H9 (cell line): ENCODE measurements at regions not wholly inside any gene's neighbourhood (a gene's known extent, or its start where the extent isn't known, plus 50 kb on each side); places are given as distances from the start of the nearest gene placed in this dataset.

ENCODE experiments used
- DNase-seq: peaks from one replicate; pipeline ENCODE4 v3.0.0-alpha.2; 2017
- H2AFZ ChIP-seq: one replicate; pipeline ENCODE4 v1.6.1; 2013; ENCODE audit warnings: mild to moderate bottlenecking, low read length, control low read depth, moderate library complexity
- H2AK5ac ChIP-seq: 2 replicates; pipeline ENCODE4 v1.6.1; 2013; ENCODE audit warnings: low read length, control low read depth, mixed read lengths; ENCODE audit not compliant: insufficient read length
- H2BK120ac ChIP-seq: one replicate; pipeline ENCODE4 v1.6.1; 2013; ENCODE audit warnings: low read depth, mild to moderate bottlenecking, low read length, control low read depth, inconsistent platforms; ENCODE audit not compliant: poor library complexity, severe bottlenecking
- H2BK12ac ChIP-seq: 2 replicates; pipeline ENCODE4 v1.6.1; 2013; ENCODE audit warnings: low read length, control low read depth, mixed read lengths, low read depth; ENCODE audit not compliant: insufficient read length
- H2BK15ac ChIP-seq: 2 replicates; pipeline ENCODE4 v1.6.1; 2013; ENCODE audit warnings: low read depth, low read length, control low read depth
- H2BK20ac ChIP-seq: one replicate; pipeline ENCODE4 v1.6.1; 2013; ENCODE audit warnings: low read depth, mild to moderate bottlenecking, low read length, control low read depth, inconsistent platforms; ENCODE audit not compliant: poor library complexity, severe bottlenecking
- H2BK5ac ChIP-seq: 2 replicates; pipeline ENCODE4 v1.6.1; 2013; ENCODE audit warnings: low read length, control low read depth, mixed read lengths; ENCODE audit not compliant: insufficient read length
- H3K14ac ChIP-seq: 2 replicates; pipeline ENCODE4 v1.6.1; 2013; ENCODE audit warnings: low read length, control low read depth; ENCODE audit not compliant: insufficient read depth
- H3K18ac ChIP-seq: 2 replicates; pipeline ENCODE4 v1.6.1; 2013; ENCODE audit warnings: low read depth, mild to moderate bottlenecking, mixed read lengths, low read length, control low read depth; ENCODE audit not compliant: insufficient read length
- H3K23ac ChIP-seq: 2 replicates; pipeline ENCODE4 v1.6.1; 2013; ENCODE audit warnings: low read length, control low read depth, mixed read lengths, low read depth; ENCODE audit not compliant: insufficient read length
- H3K23me2 ChIP-seq: 2 replicates; pipeline ENCODE4 v1.6.1; 2013; ENCODE audit warnings: low read depth, mild to moderate bottlenecking, mixed read lengths, low read length, control low read depth; ENCODE audit not compliant: insufficient read length, poor library complexity, severe bottlenecking
- H3K27ac ChIP-seq: 2 replicates; pipeline ENCODE4 v1.5.1; 2013; ENCODE audit warnings: low read length, control low read depth, mixed read lengths, low read depth; ENCODE audit not compliant: insufficient read length
- H3K27me3 ChIP-seq: 2 replicates; pipeline ENCODE4 v1.6.1; 2013; ENCODE audit warnings: low read length, control low read depth, inconsistent platforms; ENCODE audit not compliant: insufficient read depth
- H3K4ac ChIP-seq: 2 replicates; pipeline ENCODE4 v1.6.1; 2013; ENCODE audit warnings: low read depth, mild to moderate bottlenecking, control low read depth, inconsistent platforms, low read length, moderate library complexity
- H3K4me1 ChIP-seq: 2 replicates; pipeline ENCODE4 v1.6.1; 2013; ENCODE audit warnings: low read length, control low read depth, inconsistent platforms; ENCODE audit not compliant: insufficient read depth
- H3K4me2 ChIP-seq: 2 replicates; pipeline ENCODE4 v1.6.1; 2013; ENCODE audit warnings: low read length, control low read depth, mixed read lengths; ENCODE audit not compliant: insufficient read length, insufficient read depth
- H3K56ac ChIP-seq: 2 replicates; pipeline ENCODE4 v1.6.1; 2013; ENCODE audit warnings: low read depth, mild to moderate bottlenecking, mixed read lengths, low read length, control low read depth; ENCODE audit not compliant: insufficient read length
- H3K79me1 ChIP-seq: 2 replicates; pipeline ENCODE4 v1.6.1; 2013; ENCODE audit warnings: low read depth, mild to moderate bottlenecking, moderate library complexity, low read length, control low read depth, inconsistent platforms; ENCODE audit not compliant: insufficient read depth, poor library complexity, severe bottlenecking
- H3K79me2 ChIP-seq: 2 replicates; pipeline ENCODE4 v1.6.1; 2013; ENCODE audit warnings: low read length, control low read depth, inconsistent platforms; ENCODE audit not compliant: insufficient read depth
- H3K9ac ChIP-seq: 2 replicates; pipeline ENCODE4 v1.6.1; 2013; ENCODE audit warnings: low read length, control low read depth, mixed read lengths; ENCODE audit not compliant: insufficient read length; ENCODE audit errors: extremely low read depth
- H3K9me3 ChIP-seq: one replicate; pipeline ENCODE4 v1.6.1; 2013; ENCODE audit warnings: low read depth, low read length, inconsistent platforms; ENCODE audit not compliant: control insufficient read depth
- H3T11ph ChIP-seq: one replicate; pipeline ENCODE4 v1.6.1; 2013; ENCODE audit warnings: mild to moderate bottlenecking, low read length, control low read depth, inconsistent platforms
- H4K20me1 ChIP-seq: one replicate; pipeline ENCODE4 v1.6.1; 2013; ENCODE audit not compliant: control insufficient read depth, insufficient read length, insufficient read depth
- H4K5ac ChIP-seq: 2 replicates; pipeline ENCODE4 v1.6.1; 2013; ENCODE audit warnings: low read depth, mild to moderate bottlenecking, mixed read lengths, low read length, control low read depth; ENCODE audit not compliant: insufficient read length
- H4K8ac ChIP-seq: replicated peaks from 2 replicates; pipeline ENCODE4 v1.6.1; 2013; ENCODE audit warnings: low read length, control low read depth, mixed read lengths, low read depth; ENCODE audit not compliant: insufficient read length
- H4K91ac ChIP-seq: 2 replicates; pipeline ENCODE4 v1.6.1; 2013; ENCODE audit warnings: low read depth, mild to moderate bottlenecking, moderate library complexity, mixed read lengths, low read length, control low read depth; ENCODE audit not compliant: insufficient read length
- H3K27ac Mint-ChIP-seq, 3 experiments: 2 replicates in 2 of 3; 3 replicates in 1 of 3; pipeline ENCODE4 v1.8.0; 2020 to 2021; ENCODE audit warnings: mixed read lengths in 3 of 3, mild to moderate bottlenecking in 1 of 3, moderate library complexity in 1 of 3
- H3K27me3 Mint-ChIP-seq: 2 replicates; pipeline ENCODE4 v1.8.0; 2021; ENCODE audit warnings: low read depth, mild to moderate bottlenecking, moderate library complexity, mixed read lengths
- H3K36me3 Mint-ChIP-seq, 3 experiments: 2 replicates in 2 of 3; 3 replicates in 1 of 3; pipeline ENCODE4 v1.8.0; 2020 to 2021; ENCODE audit warnings: low read depth in 3 of 3, mixed read lengths in 3 of 3; ENCODE audit not compliant: insufficient read depth in 1 of 3
- H3K4me1 Mint-ChIP-seq, 2 experiments: 2 replicates each; pipeline ENCODE4 v1.8.0; 2020; ENCODE audit warnings: mixed read lengths in 2 of 2
- H3K4me3 Mint-ChIP-seq, 2 experiments: 2 replicates in 1 of 2; 3 replicates in 1 of 2; pipeline ENCODE4 v1.8.0; 2020 to 2021; ENCODE audit warnings: mild to moderate bottlenecking in 2 of 2, mixed read lengths in 2 of 2, moderate library complexity in 1 of 2
- H3K9me3 Mint-ChIP-seq, 2 experiments: 2 replicates in 1 of 2; 3 replicates in 1 of 2; pipeline ENCODE4 v1.8.0; 2020; ENCODE audit warnings: mild to moderate bottlenecking in 2 of 2, mixed read lengths in 2 of 2, moderate library complexity in 1 of 2
- WGBS: extraction: QIAGEN DNeasy Blood & Tissue Kit; methylation state at CpG from one replicate; pipeline ENCODE4 v1.1.7; 2013; ENCODE audit warnings: missing lambda C conversion rate, low lambda C conversion rate, mixed read lengths; ENCODE audit not compliant: insufficient read length; ENCODE audit errors: extremely low coverage; 5-methylcytosine and 5-hydroxymethylcytosine counted together
- TF ChIP-seq, protein P1 (sequence below): fragments of 200-600 bp; sonication (generic); conservative IDR thresholded peaks from 3 replicates; pipeline ENCODE4 v1.8.0; 2021; ENCODE audit warnings: antibody characterized with exemption, mild to moderate bottlenecking

DNA sequence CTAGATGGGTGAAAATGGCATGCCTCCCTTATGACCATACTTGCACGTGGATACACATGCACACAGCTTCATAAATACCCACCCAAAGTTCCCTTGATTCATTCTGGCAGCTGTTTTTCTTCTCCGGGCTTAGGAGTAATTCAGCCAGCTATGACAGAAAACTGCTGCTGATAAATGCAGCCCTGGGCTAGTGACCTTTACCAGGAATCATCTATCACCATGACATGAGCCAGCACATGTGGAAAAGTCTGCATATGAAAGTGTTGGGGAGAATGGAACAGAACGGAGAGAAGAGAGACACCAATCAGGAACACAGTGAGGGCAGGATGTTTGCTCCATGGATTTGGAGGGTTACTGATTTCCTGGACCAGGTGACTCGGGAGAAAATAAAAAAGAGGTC, 706.3 kb downstream of the PDCD6IP start:
- H3K27ac Mint-ChIP-seq, result no peak overlapping the region
- no peaks in the 10 kb centered on the region for H3K27me3 ChIP-seq
- no peak overlapping the region for H3K14ac ChIP-seq
- H3K9me3 Mint-ChIP-seq, result no peaks in the 10 kb centered on the region; a peak in 1 of 5 replicates
- DNase-seq, result no peak
- no peaks in the 10 kb centered on the region for H3K27me3 Mint-ChIP-seq
- no peak overlapping the region for H4K91ac ChIP-seq
- H2BK20ac ChIP-seq, result no peak overlapping the region
- peaks cover 0 to 2% of the 10 kb centered on the region in 2 experiments; a peak in 1 of 4 replicates for H3K4me1 Mint-ChIP-seq
- no peak overlapping the region for H3K4me3 Mint-ChIP-seq
- H4K5ac ChIP-seq, result no peak overlapping the region
- H4K8ac ChIP-seq, result no peak overlapping the region
- no peak overlapping the region for H3T11ph ChIP-seq
- H3K36me3 Mint-ChIP-seq, result no peaks in the 10 kb centered on the region; a peak in 1 of 7 replicates
- no peaks in the 10 kb centered on the region for H3K79me2 ChIP-seq
- H3K4ac ChIP-seq, result no peak overlapping the region
- no peak overlapping the region for H3K9ac ChIP-seq
- H3K56ac ChIP-seq, result no peak overlapping the region
- no peaks in the 10 kb centered on the region for H3K23me2 ChIP-seq
- no peak overlapping the region for H3K18ac ChIP-seq
- WGBS, result no CpG with 5 or more reads among the region's 4 CpGs
- H2AFZ ChIP-seq, result no peak overlapping the region
- H3K4me2 ChIP-seq, result no peak overlapping the region
- TF ChIP-seq, protein P1, sequence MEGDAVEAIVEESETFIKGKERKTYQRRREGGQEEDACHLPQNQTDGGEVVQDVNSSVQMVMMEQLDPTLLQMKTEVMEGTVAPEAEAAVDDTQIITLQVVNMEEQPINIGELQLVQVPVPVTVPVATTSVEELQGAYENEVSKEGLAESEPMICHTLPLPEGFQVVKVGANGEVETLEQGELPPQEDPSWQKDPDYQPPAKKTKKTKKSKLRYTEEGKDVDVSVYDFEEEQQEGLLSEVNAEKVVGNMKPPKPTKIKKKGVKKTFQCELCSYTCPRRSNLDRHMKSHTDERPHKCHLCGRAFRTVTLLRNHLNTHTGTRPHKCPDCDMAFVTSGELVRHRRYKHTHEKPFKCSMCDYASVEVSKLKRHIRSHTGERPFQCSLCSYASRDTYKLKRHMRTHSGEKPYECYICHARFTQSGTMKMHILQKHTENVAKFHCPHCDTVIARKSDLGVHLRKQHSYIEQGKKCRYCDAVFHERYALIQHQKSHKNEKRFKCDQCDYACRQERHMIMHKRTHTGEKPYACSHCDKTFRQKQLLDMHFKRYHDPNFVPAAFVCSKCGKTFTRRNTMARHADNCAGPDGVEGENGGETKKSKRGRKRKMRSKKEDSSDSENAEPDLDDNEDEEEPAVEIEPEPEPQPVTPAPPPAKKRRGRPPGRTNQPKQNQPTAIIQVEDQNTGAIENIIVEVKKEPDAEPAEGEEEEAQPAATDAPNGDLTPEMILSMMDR, result no peak
- H3K9me3 ChIP-seq, result no peaks in the 10 kb centered on the region
- H2AK5ac ChIP-seq, result no peak overlapping the region
- H2BK12ac ChIP-seq, result no peak overlapping the region
- no peaks in the 10 kb centered on the region for H3K4me1 ChIP-seq
- no peak overlapping the region for H2BK5ac ChIP-seq
- no peaks in the 10 kb centered on the region for H3K79me1 ChIP-seq
- no peak overlapping the region for H3K27ac ChIP-seq
- H4K20me1 ChIP-seq, result no peaks in the 10 kb centered on the region
- no peak overlapping the region for H2BK120ac ChIP-seq
- no peak overlapping the region for H2BK15ac ChIP-seq
- no peak overlapping the region for H3K23ac ChIP-seq
